Right kidney (tissue), 1 donor: ENCODE measurements at regions not wholly inside any gene's neighbourhood (a gene's known extent, or its start where the extent isn't known, plus 50 kb on each side); places are given as distances from the start of the nearest gene placed in this dataset.

Experiments used
- DNase-seq: peaks from one replicate; pipeline ENCODE4 v3.0.0-alpha.2; 2016

- no peak for DNase-seq
Measured at GRCh38 chr4:56200275-56200674, 187.0 kb downstream of the AASDH start.

- no peak for DNase-seq
Measured at GRCh38 chr4:56198265-56198664, 189.0 kb downstream of the AASDH start.

- no peak for DNase-seq
Measured at GRCh38 chr4:56197387-56197786, 189.9 kb downstream of the AASDH start.

GRCh38 chr4:56195025-56195424, 192.3 kb downstream of the AASDH start:
- no peak for DNase-seq

- DNase-seq, result no peak
Measured at GRCh38 chr4:56191534-56191933, 195.8 kb downstream of the AASDH start.

- DNase-seq, result no peak
Measured at GRCh38 chr4:56187688-56188087, 199.6 kb downstream of the AASDH start.

GRCh38 chr4:56186808-56187523, 200.3 kb downstream of the AASDH start:
- DNase-seq, result no peak

- no peak for DNase-seq
Measured at GRCh38 chr4:56185901-56186300, 201.4 kb downstream of the AASDH start.

- no peak for DNase-seq
Measured at GRCh38 chr4:56184214-56184613, 203.1 kb downstream of the AASDH start.

GRCh38 chr4:56183344-56183959, 203.8 kb downstream of the AASDH start:
- DNase-seq, result no peak

GRCh38 chr4:56182356-56182755, 204.9 kb downstream of the AASDH start:
- DNase-seq, result no peak

GRCh38 chr4:56181140-56181953, 205.9 kb downstream of the AASDH start:
- DNase-seq, result no peak

GRCh38 chr4:56169061-56169460, 218.2 kb downstream of the AASDH start:
- no peak for DNase-seq

- peak; percentile 33 for DNase-seq
Measured at GRCh38 chr4:56164907-56165306, 216.2 kb downstream of the CEP135 start.

GRCh38 chr4:56160636-56161035, 211.9 kb downstream of the CEP135 start:
- no peak for DNase-seq

- DNase-seq, result no peak
Measured at GRCh38 chr4:56158483-56158882, 209.7 kb downstream of the CEP135 start.

- DNase-seq, result no peak
Measured at GRCh38 chr4:56156141-56156540, 207.4 kb downstream of the CEP135 start.

GRCh38 chr4:56155432-56155831, 206.7 kb downstream of the CEP135 start:
- no peak for DNase-seq

GRCh38 chr4:56149591-56149990, 200.8 kb downstream of the CEP135 start:
- DNase-seq, result no peak

- no peak for DNase-seq
Measured at GRCh38 chr4:56148428-56148827, 199.7 kb downstream of the CEP135 start.

GRCh38 chr4:56147371-56147770, 198.6 kb downstream of the CEP135 start:
- no peak for DNase-seq

GRCh38 chr4:56146956-56147355, 198.2 kb downstream of the CEP135 start:
- DNase-seq, result no peak

- DNase-seq, result no peak
Measured at GRCh38 chr4:56142088-56142487, 193.3 kb downstream of the CEP135 start.
